Fibroblast of lung (primary cell): ENCODE measurements at regions not wholly inside any gene's neighbourhood (a gene's known extent, or its start where the extent isn't known, plus 50 kb on each side); places are given as distances from the start of the nearest gene placed in this dataset.

Experiments used
- DNase-seq, 2 donors: peaks; one replicate each; pipeline versions ENCODE4 v3.0.0 to v3.0.0-alpha.2; 2010; ENCODE audit warnings: low read depth in 2 of 2
- H2AFZ ChIP-seq: 2 replicates; pipeline ENCODE4 v1.5.1; 2012; ENCODE audit warnings: low read length, control low read depth, inconsistent platforms
- H3K27ac ChIP-seq: 2 replicates; pipeline ENCODE4 v1.5.1; 2011; ENCODE audit warnings: low read length, control low read depth; ENCODE audit not compliant: insufficient read depth
- H3K27me3 ChIP-seq: 2 replicates; pipeline ENCODE4 v1.5.1; 2011; ENCODE audit warnings: mild to moderate bottlenecking, low read length; ENCODE audit not compliant: control insufficient read depth, insufficient read depth
- H3K36me3 ChIP-seq: 2 replicates; pipeline ENCODE4 v1.5.1; 2011; ENCODE audit warnings: low read length; ENCODE audit not compliant: control insufficient read depth, insufficient read depth
- H3K4me1 ChIP-seq: 2 replicates; pipeline ENCODE4 v1.5.1; 2011; ENCODE audit warnings: low read length; ENCODE audit not compliant: control insufficient read depth, insufficient read depth; ENCODE audit errors: extremely low read depth
- H3K4me2 ChIP-seq: 2 replicates; pipeline ENCODE4 v1.5.1; 2011; ENCODE audit warnings: low read length, control low read depth; ENCODE audit not compliant: insufficient read depth; ENCODE audit errors: extremely low read depth
- H3K4me3 ChIP-seq, 4 experiments: fragments of 200-600 bp in 1 of 4; sonication (generic) in 1 of 4; replicated peaks in 1 of 4; 2 replicates each; pipeline ENCODE4 v1.5.1; 2011 to 2016; ENCODE audit warnings: low read length in 4 of 4, low read depth in 3 of 4, mild to moderate bottlenecking in 3 of 4, control low read depth in 2 of 4, inconsistent platforms in 1 of 4, mixed read lengths in 1 of 4; ENCODE audit not compliant: insufficient read depth in 1 of 4; ENCODE audit errors: control extremely low read depth in 1 of 4
- H3K79me2 ChIP-seq: 2 replicates; pipeline ENCODE4 v1.5.1; 2012; ENCODE audit warnings: mild to moderate bottlenecking, low read length, inconsistent platforms; ENCODE audit not compliant: control insufficient read depth, insufficient read depth
- H3K9ac ChIP-seq: 2 replicates; pipeline ENCODE4 v1.5.1; 2011; ENCODE audit warnings: mild to moderate bottlenecking, low read length, control low read depth; ENCODE audit not compliant: insufficient read depth
- H3K9me3 ChIP-seq: 2 replicates; pipeline ENCODE4 v1.5.1; 2012; ENCODE audit warnings: low read depth, low read length; ENCODE audit not compliant: control insufficient read depth, insufficient read depth
- H4K20me1 ChIP-seq: 2 replicates; pipeline ENCODE4 v1.5.1; 2011; ENCODE audit warnings: low read length; ENCODE audit not compliant: control insufficient read depth, insufficient read depth; ENCODE audit errors: extremely low read depth
- CTCF ChIP-seq, 2 donors: IDR thresholded peaks in 1 of 2; conservative IDR thresholded peaks in 1 of 2; 1 replicate in 1 of 2; 2 replicates in 1 of 2; pipeline ENCODE4 v1.5.1; 2011 to 2012; ENCODE audit warnings: low read length in 2 of 2, control low read depth in 1 of 2, inconsistent platforms in 1 of 2, low read depth in 1 of 2, mild to moderate bottlenecking in 1 of 2
- EZH2 ChIP-seq: IDR thresholded peaks from 2 replicates; pipeline ENCODE4 v1.5.1; 2012; ENCODE audit warnings: low read length, control low read depth, mild to moderate bottlenecking; ENCODE audit errors: missing control alignments

GRCh38 chr20:10724449-10725173, 50.8 kb upstream of the JAG1 start:
- Histone ChIP-seq H4K20me1 (no peaks in the 10 kb centered on the region), H2AFZ (no peak overlapping the region), H3K4me2 (no peak overlapping the region), H3K9me3 (no peaks in the 10 kb centered on the region), H3K9ac (no peak overlapping the region), H3K27ac (no peak overlapping the region), H3K79me2 (no peaks in the 10 kb centered on the region), H3K4me1 (peaks cover 2% of the 10 kb centered on the region), H3K27me3 (no peaks in the 10 kb centered on the region), H3K4me3 (no peak overlapping the region), H3K36me3 (no peaks in the 10 kb centered on the region)
- TF ChIP-seq CTCF (conservative IDR thresholded peaks at IDR 0.05 in 1 of 2, IDR thresholded peaks at IDR 0.05 in 1 of 2; ENCODE audit: low read depth in 1 of 2, low read length in 2 of 2) (no peak), EZH2 (no peak)
- DNase-seq, result no peak

- Histone ChIP-seq H2AFZ (no peak overlapping the region), H3K27ac (no peak overlapping the region)
These were observed 55.3 kb upstream of the JAG1 start for GRCh38 chr20:10728873-10729670.

More at GRCh38 chr20:10728873-10729670, 55.3 kb upstream of the JAG1 start:
- Histone ChIP-seq H3K4me2 (peak overlapping the region; percentile 45), H3K79me2 (no peaks in the 10 kb centered on the region), H4K20me1 (no peaks in the 10 kb centered on the region), H3K36me3 (no peaks in the 10 kb centered on the region), H3K4me1 (no peaks in the 10 kb centered on the region), H3K27me3 (no peaks in the 10 kb centered on the region), H3K9ac (no peak overlapping the region), H3K4me3 (no peak overlapping the region), H3K9me3 (no peaks in the 10 kb centered on the region)
- peak; percentile 78 to 87 for DNase-seq
- TF ChIP-seq EZH2, result no peak
- no peak for TF ChIP-seq CTCF (conservative IDR thresholded peaks at IDR 0.05 in 1 of 2, IDR thresholded peaks at IDR 0.05 in 1 of 2; ENCODE audit: low read depth in 1 of 2, low read length in 2 of 2)
